ENCODE measurements at regions not wholly inside any gene's neighbourhood (a gene's known extent, or its start where the extent isn't known, plus 50 kb on each side); places are given as distances from the start of the nearest gene placed in this dataset.

DNA sequence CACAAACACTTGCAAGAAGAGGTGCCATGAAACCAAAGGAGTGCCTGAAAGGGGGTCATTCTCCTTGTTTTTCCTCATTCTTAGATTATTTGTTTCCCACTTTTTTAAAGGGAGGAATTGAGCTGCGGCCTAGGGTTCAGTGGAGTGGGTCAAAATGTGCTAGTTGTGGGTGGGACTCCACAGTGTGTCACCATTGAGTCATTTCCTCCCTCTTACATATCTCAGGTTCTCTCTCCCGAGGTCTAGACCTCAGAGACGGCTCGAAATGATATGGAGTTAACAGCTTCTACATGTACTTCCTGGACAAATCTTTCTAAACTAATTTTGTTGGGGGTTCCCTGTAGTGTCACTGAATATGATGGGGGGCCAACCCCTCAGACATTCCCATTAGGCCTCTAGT is 328.4 kb upstream of the SPANXN1 start:
- H3K18ac ChIP-seq (ENCODE audit: low read length): no peak overlapping the region
- DNase-seq: no peak
- WGBS (ENCODE audit: extremely low coverage, insufficient coverage, low lambda C conversion rate): no CpG with 5 or more reads among the region's 4 CpGs
- H2BK15ac ChIP-seq (replicated peaks; ENCODE audit: low read depth): no peak overlapping the region
- no peaks in the 10 kb centered on the region for H3K27me3 ChIP-seq (ENCODE audit: insufficient read depth, low read length, poor library complexity)
- H3K4me3 ChIP-seq (ENCODE audit: low read length): no peak overlapping the region
- H3K36me3 ChIP-seq (ENCODE audit: control insufficient read depth, insufficient read depth, low read length): no peaks in the 10 kb centered on the region
- no peaks in the 10 kb centered on the region for H3K4me1 ChIP-seq (ENCODE audit: control insufficient read depth, low read depth, low read length)
- no peak overlapping the region for H2BK5ac ChIP-seq (ENCODE audit: low read length)
- no peak overlapping the region for H4K8ac ChIP-seq (ENCODE audit: low read depth, low read length)
- no peak overlapping the region for H3K4ac ChIP-seq (ENCODE audit: low read depth, low read length)
- H3K56ac ChIP-seq (ENCODE audit: low read length): no peak overlapping the region
- H3K27ac ChIP-seq (ENCODE audit: low read depth, low read length): no peak overlapping the region
- H3K79me1 ChIP-seq (ENCODE audit: low read length): no peaks in the 10 kb centered on the region
- no peak overlapping the region for H2AK5ac ChIP-seq (ENCODE audit: low read length)
- H3K9ac ChIP-seq (ENCODE audit: low read length): no peak overlapping the region
- H2BK120ac ChIP-seq (ENCODE audit: low read depth, low read length): no peak overlapping the region
- no peak overlapping the region for H3K4me2 ChIP-seq (ENCODE audit: low read length)
- H3K23ac ChIP-seq (ENCODE audit: low read length): no peak overlapping the region
- no peaks in the 10 kb centered on the region for H3K79me2 ChIP-seq (ENCODE audit: control insufficient read depth, insufficient read depth, low read length)
- no peak overlapping the region for H4K5ac ChIP-seq (ENCODE audit: low read length)

DNA sequence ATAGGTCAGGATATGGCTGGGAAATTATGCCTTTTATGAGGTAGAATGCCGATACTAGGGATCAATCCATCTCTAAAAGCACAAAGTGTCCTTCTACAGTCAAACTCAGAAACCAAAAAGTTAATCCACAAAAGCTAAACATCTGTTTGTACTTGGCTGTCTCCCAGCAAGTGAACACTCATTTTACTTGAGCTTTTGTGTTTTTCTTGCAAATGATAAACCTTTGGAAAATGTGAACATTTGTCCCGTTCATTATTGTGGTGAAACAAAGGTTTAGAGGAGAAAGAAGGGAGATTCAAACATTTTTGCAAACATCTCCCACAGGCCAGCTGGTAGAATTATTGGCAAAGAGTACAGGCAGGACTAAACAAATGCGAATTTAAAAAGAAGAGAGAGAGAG is 300.6 kb upstream of the SPANXN1 start:
- no peak overlapping the region for H3K4me2 ChIP-seq (ENCODE audit: low read length)
- H4K5ac ChIP-seq (ENCODE audit: low read length): no peak overlapping the region
- H3K9ac ChIP-seq (ENCODE audit: low read length): no peak overlapping the region
- no peaks in the 10 kb centered on the region for H3K4me1 ChIP-seq (ENCODE audit: control insufficient read depth, low read depth, low read length)
- no peak overlapping the region for H3K27ac ChIP-seq (ENCODE audit: low read depth, low read length)
- H3K79me1 ChIP-seq (ENCODE audit: low read length): no peaks in the 10 kb centered on the region
- no peak overlapping the region for H3K23ac ChIP-seq (ENCODE audit: low read length)
- no peak overlapping the region for H3K56ac ChIP-seq (ENCODE audit: low read length)
- H3K79me2 ChIP-seq (ENCODE audit: control insufficient read depth, insufficient read depth, low read length): no peaks in the 10 kb centered on the region
- H2BK15ac ChIP-seq (replicated peaks; ENCODE audit: low read depth): no peak overlapping the region
- H4K8ac ChIP-seq (ENCODE audit: low read depth, low read length): no peak overlapping the region
- no peak overlapping the region for H3K4me3 ChIP-seq (ENCODE audit: low read length)
- H2BK5ac ChIP-seq (ENCODE audit: low read length): no peak overlapping the region
- no peak overlapping the region for H3K4ac ChIP-seq (ENCODE audit: low read depth, low read length)
- no peak overlapping the region for H2AK5ac ChIP-seq (ENCODE audit: low read length)
- no CpG with 5 or more reads among the region's 3 CpGs for WGBS (ENCODE audit: extremely low coverage, insufficient coverage, low lambda C conversion rate)
- H3K36me3 ChIP-seq (ENCODE audit: control insufficient read depth, insufficient read depth, low read length): no peaks in the 10 kb centered on the region
- no peak overlapping the region for H3K18ac ChIP-seq (ENCODE audit: low read length)
- H2BK120ac ChIP-seq (ENCODE audit: low read depth, low read length): no peak overlapping the region
- no peak for DNase-seq
- no peaks in the 10 kb centered on the region for H3K27me3 ChIP-seq (ENCODE audit: insufficient read depth, low read length, poor library complexity)
